ENCODE measurements at regions not wholly inside any gene's neighbourhood (a gene's known extent, or its start where the extent isn't known, plus 50 kb on each side); places are given as distances from the start of the nearest gene placed in this dataset.

DNA sequence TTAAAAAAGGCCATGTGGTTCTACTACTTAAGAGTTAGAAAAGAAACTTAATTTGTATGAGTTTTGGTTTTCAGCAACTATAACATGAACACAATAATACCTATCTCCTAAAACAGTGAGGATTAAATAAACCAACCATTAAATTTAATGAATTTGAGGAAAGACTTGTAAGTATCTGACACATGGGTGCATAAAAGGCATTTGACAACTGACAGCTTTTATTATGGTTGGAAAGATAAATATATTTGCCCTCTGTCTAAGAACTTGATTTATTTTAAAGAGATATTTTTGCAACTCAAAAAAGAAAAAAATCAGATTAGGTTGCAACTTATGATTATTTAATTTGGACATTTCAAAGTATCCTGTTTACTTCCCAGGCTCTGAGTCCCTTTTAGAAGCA, 217.9 kb upstream of the EEA1 start:
- H3F3A ChIP-seq (ENCODE audit: insufficient read depth) = peaks cover 6% of the 10 kb centered on the region; the same call in 1 of the 2 replicates
- no peak overlapping the region for H3K4me2 ChIP-seq (ENCODE audit: unreplicated experiment)
- no peaks in the 10 kb centered on the region for H3K9me3 ChIP-seq (ENCODE audit: low read depth)
- H3K27me3 ChIP-seq (replicated peaks; ENCODE audit: insufficient read depth) = no peaks in the 10 kb centered on the region
- in situ Hi-C loops (cut with MboI) = no loop called here
- DNase-seq = no peak
- H4K20me1 ChIP-seq (ENCODE audit: insufficient read depth) = no peaks in the 10 kb centered on the region
- TF ChIP-seq EZH2 (IDR thresholded peaks at IDR 0.05; ENCODE audit: insufficient read depth, poor library complexity, severe bottlenecking) (no peak), EZH2phosphoT487 (IDR thresholded peaks at IDR 0.05; ENCODE audit: insufficient read depth, low read depth) (no peak)
- H2AFZ ChIP-seq = no peak overlapping the region
- H3K4me1 ChIP-seq (ENCODE audit: insufficient read depth) = peaks cover 5% of the 10 kb centered on the region; the same call in 1 of the 2 replicates
- no peak overlapping the region for H3K9ac ChIP-seq
- no peaks in the 10 kb centered on the region for H3K79me2 ChIP-seq (ENCODE audit: insufficient read depth)
- H3K36me3 ChIP-seq (ENCODE audit: low read depth) = no peaks in the 10 kb centered on the region
- H3K27ac ChIP-seq = no peak overlapping the region
- H3K9me2 ChIP-seq (ENCODE audit: insufficient read depth) = no peaks in the 10 kb centered on the region
- no peak overlapping the region for H3K4me3 ChIP-seq

DNA sequence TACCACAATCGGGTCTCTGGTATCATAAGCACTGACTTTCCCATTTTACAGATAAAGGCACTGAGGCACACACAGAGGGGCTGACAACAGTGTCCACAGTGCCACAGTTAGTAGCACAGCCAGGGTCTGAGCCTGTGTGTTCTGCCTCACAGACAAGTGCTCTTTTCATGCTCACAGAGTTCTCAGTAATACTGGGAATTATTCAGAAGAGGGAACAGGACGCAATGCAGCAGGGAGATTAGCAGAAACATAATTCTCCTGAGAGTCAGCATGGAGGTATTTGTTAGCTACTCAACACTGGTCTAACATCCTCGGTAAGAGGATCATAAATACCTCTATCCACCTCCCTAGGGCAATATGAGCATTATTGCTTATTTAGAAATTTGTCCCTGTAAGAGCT, 219.3 kb upstream of the EEA1 start:
- H3K9me2 ChIP-seq (ENCODE audit: insufficient read depth) = no peaks in the 10 kb centered on the region
- H2AFZ ChIP-seq = no peak overlapping the region
- in situ Hi-C loops (cut with MboI) = no loop called here
- no peaks in the 10 kb centered on the region for H4K20me1 ChIP-seq (ENCODE audit: insufficient read depth)
- no peaks in the 10 kb centered on the region for H3K9me3 ChIP-seq (ENCODE audit: low read depth)
- no peak overlapping the region for H3K4me2 ChIP-seq (ENCODE audit: unreplicated experiment)
- H3K4me1 ChIP-seq (ENCODE audit: insufficient read depth) = peaks cover 5% of the 10 kb centered on the region; the same call in 1 of the 2 replicates
- no peaks in the 10 kb centered on the region for H3K27me3 ChIP-seq (replicated peaks; ENCODE audit: insufficient read depth)
- TF ChIP-seq EZH2 (IDR thresholded peaks at IDR 0.05; ENCODE audit: insufficient read depth, poor library complexity, severe bottlenecking) (no peak), EZH2phosphoT487 (IDR thresholded peaks at IDR 0.05; ENCODE audit: insufficient read depth, low read depth) (no peak)
- no peak overlapping the region for H3K9ac ChIP-seq
- no peak overlapping the region for H3K27ac ChIP-seq
- 78 to 82% methylated on average over 3 of the region's 3 CpGs for WGBS, 2 experiments (ENCODE audit: low coverage in 1 of 2, low lambda C conversion rate in 2 of 2, missing lambda C conversion rate in 2 of 2)
- H3K36me3 ChIP-seq (ENCODE audit: low read depth) = no peaks in the 10 kb centered on the region
- peaks cover 6% of the 10 kb centered on the region; the same call in 1 of the 2 replicates for H3F3A ChIP-seq (ENCODE audit: insufficient read depth)
- no peaks in the 10 kb centered on the region for H3K79me2 ChIP-seq (ENCODE audit: insufficient read depth)
- no peak for DNase-seq
- no peak overlapping the region for H3K4me3 ChIP-seq

DNA sequence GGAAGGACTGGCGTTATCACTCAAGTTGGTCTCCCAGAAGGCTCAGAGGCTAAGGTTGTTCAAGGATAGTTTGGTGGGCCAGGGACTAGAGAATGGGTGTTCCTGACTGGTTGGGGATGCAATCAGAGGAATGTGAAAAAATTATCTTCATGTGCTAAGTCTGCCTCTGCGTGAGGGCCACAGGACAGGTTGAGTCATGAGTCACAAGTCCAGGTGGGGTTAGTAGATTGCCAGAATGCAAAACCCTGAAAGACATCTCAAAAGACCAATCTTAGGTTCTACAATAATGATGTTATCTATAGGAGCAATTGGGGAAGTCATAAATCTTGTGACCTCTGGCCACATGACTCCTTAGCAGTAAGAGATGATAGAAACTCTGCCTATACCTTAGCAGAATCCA, 220.1 kb upstream of the EEA1 start:
- 83 to 86% methylated on average over 2 of the region's 2 CpGs for WGBS, 2 experiments (ENCODE audit: low coverage in 1 of 2, low lambda C conversion rate in 2 of 2, missing lambda C conversion rate in 2 of 2)
- H3K4me2 ChIP-seq (ENCODE audit: unreplicated experiment) = no peak overlapping the region
- no peak overlapping the region for H3K27ac ChIP-seq
- in situ Hi-C loops (cut with MboI) = no loop called here
- H3K9me3 ChIP-seq (ENCODE audit: low read depth) = no peaks in the 10 kb centered on the region
- no peak for TF ChIP-seq EZH2phosphoT487 (IDR thresholded peaks at IDR 0.05; ENCODE audit: insufficient read depth, low read depth)
- TF ChIP-seq EZH2 (IDR thresholded peaks at IDR 0.05; ENCODE audit: insufficient read depth, poor library complexity, severe bottlenecking) = no peak
- H3F3A ChIP-seq (ENCODE audit: insufficient read depth) = peaks cover 6% of the 10 kb centered on the region; the same call in 1 of the 2 replicates
- no peak overlapping the region for H3K9ac ChIP-seq
- H3K4me3 ChIP-seq = no peak overlapping the region
- H2AFZ ChIP-seq = no peak overlapping the region
- no peaks in the 10 kb centered on the region for H4K20me1 ChIP-seq (ENCODE audit: insufficient read depth)
- no peaks in the 10 kb centered on the region for H3K36me3 ChIP-seq (ENCODE audit: low read depth)
- no peaks in the 10 kb centered on the region for H3K79me2 ChIP-seq (ENCODE audit: insufficient read depth)
- H3K27me3 ChIP-seq (replicated peaks; ENCODE audit: insufficient read depth) = no peaks in the 10 kb centered on the region
- peaks cover 5% of the 10 kb centered on the region; the same call in 1 of the 2 replicates for H3K4me1 ChIP-seq (ENCODE audit: insufficient read depth)
- DNase-seq = no peak
- no peaks in the 10 kb centered on the region for H3K9me2 ChIP-seq (ENCODE audit: insufficient read depth)

DNA sequence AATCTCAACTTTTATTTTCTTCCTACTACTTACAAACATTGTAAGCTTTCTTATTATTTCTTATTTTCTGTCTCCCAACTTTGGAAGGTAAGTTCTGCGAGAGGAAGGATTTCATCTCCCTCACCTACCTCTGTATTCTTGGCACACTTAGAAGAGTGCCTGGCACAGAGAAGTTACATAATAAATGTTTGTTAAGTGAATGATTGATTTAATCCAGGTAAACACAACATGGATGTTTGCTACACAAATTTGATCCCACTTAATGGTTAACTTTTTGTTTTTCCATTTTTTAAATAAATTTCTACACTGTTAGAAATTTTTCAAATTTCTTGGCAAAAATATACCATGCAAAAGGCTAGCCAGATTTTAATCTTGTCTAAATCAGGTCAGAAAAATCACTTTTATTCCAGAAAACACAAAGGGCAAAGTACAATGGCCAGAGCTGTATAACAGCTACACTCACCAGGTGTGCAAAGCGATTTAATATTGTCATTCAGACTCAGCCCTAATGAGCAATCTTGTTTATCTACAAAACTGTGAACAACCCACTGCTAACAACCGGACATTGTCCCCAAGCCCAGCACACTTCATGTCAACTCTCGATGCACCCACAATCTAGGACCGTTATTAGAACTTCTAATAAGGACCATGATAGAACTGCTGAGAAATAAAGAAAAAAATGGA, 222.1 kb upstream of the EEA1 start:
- Histone ChIP-seq H3K9ac (no peak overlapping the region), H3K79me2 (ENCODE audit: insufficient read depth) (no peaks in the 10 kb centered on the region), H3K27me3 (replicated peaks; ENCODE audit: insufficient read depth) (no peaks in the 10 kb centered on the region), H3K4me1 (ENCODE audit: insufficient read depth) (no peaks in the 10 kb centered on the region), H3K4me3 (no peak overlapping the region), H3F3A (ENCODE audit: insufficient read depth) (no peaks in the 10 kb centered on the region), H2AFZ (no peak overlapping the region), H3K27ac (no peak overlapping the region), H3K36me3 (ENCODE audit: low read depth) (no peaks in the 10 kb centered on the region), H3K9me2 (ENCODE audit: insufficient read depth) (no peaks in the 10 kb centered on the region), H3K4me2 (ENCODE audit: unreplicated experiment) (no peak overlapping the region), H4K20me1 (ENCODE audit: insufficient read depth) (no peaks in the 10 kb centered on the region), H3K9me3 (ENCODE audit: low read depth) (no peaks in the 10 kb centered on the region)
- no peak for TF ChIP-seq EZH2 (IDR thresholded peaks at IDR 0.05; ENCODE audit: insufficient read depth, poor library complexity, severe bottlenecking)
- no peak for TF ChIP-seq EZH2phosphoT487 (IDR thresholded peaks at IDR 0.05; ENCODE audit: insufficient read depth, low read depth)
- 86 to 88% methylated on average over 5 of the region's 5 CpGs for WGBS, 2 experiments (ENCODE audit: low coverage in 1 of 2, low lambda C conversion rate in 2 of 2, missing lambda C conversion rate in 2 of 2)
- DNase-seq = no peak
- in situ Hi-C loops (cut with MboI) = no loop called here
